Fibroblast of peridontal ligament (primary cell): ENCODE measurements at regions not wholly inside any gene's neighbourhood (a gene's known extent, or its start where the extent isn't known, plus 50 kb on each side); places are given as distances from the start of the nearest gene placed in this dataset.
"Not testable (repeated sequence)": the region's sequence is repeated elsewhere in the genome, so short reads cannot be mapped to it uniquely, and the experiment has no call there.

Experiments used
- DNase-seq: peaks from one replicate; pipeline ENCODE4 v3.0.0-alpha.2; 2010; ENCODE audit errors: extremely low read depth

- DNase-seq, result no peak
Measured at GRCh38 chr2:16088035-16088801, 147.9 kb downstream of the MYCN start.

GRCh38 chr2:16086136-16086535 is 145.8 kb downstream of the MYCN start:
- DNase-seq, result not testable (repeated sequence)

GRCh38 chr2:16085073-16085472 is 144.7 kb downstream of the MYCN start:
- no peak for DNase-seq

GRCh38 chr2:16084274-16084673 is 143.9 kb downstream of the MYCN start:
- DNase-seq, result no peak

- DNase-seq, result no peak
Measured at GRCh38 chr2:16082276-16082675, 141.9 kb downstream of the MYCN start.

GRCh38 chr2:16081316-16082200 is 141.2 kb downstream of the MYCN start:
- no peak for DNase-seq

GRCh38 chr2:16080516-16080915 is 140.2 kb downstream of the MYCN start:
- DNase-seq, result no peak

- no peak for DNase-seq
Measured at GRCh38 chr2:16080071-16080470, 139.7 kb downstream of the MYCN start.

GRCh38 chr2:16079637-16080036 is 139.3 kb downstream of the MYCN start:
- DNase-seq, result no peak

GRCh38 chr2:16077601-16078000 is 137.3 kb downstream of the MYCN start:
- no peak for DNase-seq

GRCh38 chr2:16076911-16077310 is 136.6 kb downstream of the MYCN start:
- DNase-seq, result no peak

GRCh38 chr2:16075045-16076012 is 135.0 kb downstream of the MYCN start:
- no peak for DNase-seq

- no peak for DNase-seq
Measured at GRCh38 chr2:16073921-16074425, 133.6 kb downstream of the MYCN start.

GRCh38 chr2:16073471-16073870 is 133.1 kb downstream of the MYCN start:
- no peak for DNase-seq

- DNase-seq, result no peak
Measured at GRCh38 chr2:16072638-16073290, 132.4 kb downstream of the MYCN start.

GRCh38 chr2:16071865-16072637 is 131.7 kb downstream of the MYCN start:
- no peak for DNase-seq

- no peak for DNase-seq
Measured at GRCh38 chr2:16071039-16071864, 130.9 kb downstream of the MYCN start.

- DNase-seq, result no peak
Measured at GRCh38 chr2:16070648-16070971, 130.3 kb downstream of the MYCN start.

- no peak for DNase-seq
Measured at GRCh38 chr2:16069933-16070647, 129.7 kb downstream of the MYCN start.
